ENCODE measurements at regions not wholly inside any gene's neighbourhood (a gene's known extent, or its start where the extent isn't known, plus 50 kb on each side); places are given as distances from the start of the nearest gene placed in this dataset.

GRCh38 chr20:40502576-40502975, 186.5 kb downstream of the MAFB start:
- TF ChIP-seq MYC (IDR thresholded peaks at IDR 0.05; ENCODE audit: low read depth, low read length) (no peak), CTCF (IDR thresholded peaks at IDR 0.05; ENCODE audit: extremely low read depth in 1 of 2, insufficient read depth in 1 of 2, low read depth in 1 of 2, low read length in 2 of 2) (no peak), FOS (IDR thresholded peaks at IDR 0.05; ENCODE audit: borderline replicate concordance, insufficient read depth, low read length) (no peak), JUN (IDR thresholded peaks at IDR 0.05; ENCODE audit: borderline replicate concordance, insufficient read depth, insufficient read length, low read depth) (no peak), EZH2 (IDR thresholded peaks at IDR 0.05; ENCODE audit: borderline replicate concordance, low read depth, low read length, severe bottlenecking) (no peak), GATA2 (IDR thresholded peaks at IDR 0.05; ENCODE audit: insufficient read depth, insufficient read length, low read depth, low read length) (no peak), POLR2A (IDR thresholded peaks at IDR 0.05; ENCODE audit: low read depth, low read length) (no peak), POLR2AphosphoS5 (IDR thresholded peaks at IDR 0.05; ENCODE audit: insufficient read depth, low read depth, low read length) (no peak), MAX (IDR thresholded peaks at IDR 0.05; ENCODE audit: insufficient read depth, insufficient read length) (no peak)
- H3K79me2 ChIP-seq (ENCODE audit: control insufficient read depth, insufficient read depth, low read length): no peaks in the 10 kb centered on the region
- intact Hi-C loops (cut with micrococcal nuclease): no loop called here
- BruUV-seq (replicated peaks): no TSS peak
- H3K9me1 ChIP-seq (replicated peaks; ENCODE audit: control insufficient read depth, extremely low read depth, insufficient read depth, low read length): no peaks in the 10 kb centered on the region
- no peak overlapping the region for H3K27ac ChIP-seq (ENCODE audit: insufficient read depth, low read depth, low read length)
- H3K36me3 ChIP-seq (ENCODE audit: control insufficient read depth in 2 of 2, extremely low read depth in 1 of 2, insufficient read depth in 2 of 2, low read length in 2 of 2): no peaks in the 10 kb centered on the region
- no peak overlapping the region for H2AFZ ChIP-seq (ENCODE audit: low read depth, low read length)
- no peaks in the 10 kb centered on the region for H4K20me1 ChIP-seq (replicated peaks; ENCODE audit: control insufficient read depth, extremely low read depth, insufficient read depth, low read length)
- H3K9me3 ChIP-seq (replicated peaks; ENCODE audit: control insufficient read depth, insufficient read depth, low read length): no peaks in the 10 kb centered on the region
- no peak for FAIRE-seq
- dilution Hi-C loops (cut with MboI; ENCODE audit: extremely low pct_ligation_motif_present, low sequenced_read_pairs): no loop called here
- H3K4me3 ChIP-seq (replicated peaks in 1 of 3; ENCODE audit: insufficient read depth in 1 of 3, low read depth in 1 of 3, low read length in 3 of 3): no peak overlapping the region
- ChIA-PET CTCF (no interaction called here), POLR2A (no interaction called here)
- H3K27me3 ChIP-seq (ENCODE audit: control insufficient read depth in 2 of 2, insufficient read depth in 2 of 2, low read length in 2 of 2): no peaks in the 10 kb centered on the region
- DNase-seq (ENCODE audit: low read depth, low spot score): no peak
- no peak overlapping the region for H3K9ac ChIP-seq (replicated peaks; ENCODE audit: extremely low read depth, insufficient read depth, low read length)
- H3K4me2 ChIP-seq (ENCODE audit: insufficient read depth, low read length): no peak overlapping the region
- H3K4me1 ChIP-seq (ENCODE audit: control insufficient read depth, extremely low read depth, insufficient read depth, low read length): no peaks in the 10 kb centered on the region
